GOT3 (cell line): ENCODE measurements at regions not wholly inside any gene's neighbourhood (a gene's known extent, or its start where the extent isn't known, plus 50 kb on each side); places are given as distances from the start of the nearest gene placed in this dataset.
A peak's percentile ranks its signal among the peaks of the same experiment; 100 is the strongest.

ENCODE experiments used
- DNase-seq: peaks from one replicate; lab custom pipeline; 2025; ENCODE audit warnings: mixed read lengths; lab: John Stamatoyannopoulos, UW

DNA sequence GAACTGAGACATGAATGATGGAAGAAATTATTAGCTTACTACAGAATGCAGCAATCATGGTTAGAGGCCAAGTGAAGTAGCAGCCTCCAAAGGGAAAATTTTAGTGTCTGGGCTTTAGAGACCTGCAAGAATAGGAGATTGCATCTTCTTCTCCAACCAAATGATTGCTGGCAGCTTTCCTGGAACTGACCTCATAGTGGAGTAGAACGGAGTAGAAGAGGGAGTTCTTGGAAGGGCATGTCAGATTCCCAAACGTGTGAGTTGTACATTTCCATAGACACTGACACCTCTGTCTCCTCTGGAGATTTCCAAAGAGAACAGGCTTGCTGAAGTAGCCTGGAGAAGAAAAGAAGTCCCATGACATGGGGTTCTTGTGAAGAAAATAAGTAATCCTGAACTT is 169.8 kb upstream of the ERBB4 start:
- no peak for DNase-seq

DNA sequence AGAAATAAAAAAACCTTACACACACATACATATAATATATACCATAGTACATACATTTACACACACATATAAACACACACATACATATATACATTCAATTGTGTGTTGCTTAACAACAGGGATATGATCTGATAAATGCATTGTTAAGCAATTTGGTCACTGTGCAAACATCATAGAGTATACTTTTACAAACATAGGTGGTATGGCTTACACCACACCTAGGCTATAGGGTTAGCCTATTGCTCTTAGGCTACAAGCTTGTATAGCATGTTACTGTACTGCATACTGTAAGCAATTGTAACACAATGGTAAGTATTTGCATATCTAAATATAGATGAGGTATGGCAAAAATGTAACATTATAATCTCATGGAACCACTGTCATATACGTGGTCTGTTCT is 156.8 kb upstream of the ERBB4 start:
- DNase-seq, result no peak

DNA sequence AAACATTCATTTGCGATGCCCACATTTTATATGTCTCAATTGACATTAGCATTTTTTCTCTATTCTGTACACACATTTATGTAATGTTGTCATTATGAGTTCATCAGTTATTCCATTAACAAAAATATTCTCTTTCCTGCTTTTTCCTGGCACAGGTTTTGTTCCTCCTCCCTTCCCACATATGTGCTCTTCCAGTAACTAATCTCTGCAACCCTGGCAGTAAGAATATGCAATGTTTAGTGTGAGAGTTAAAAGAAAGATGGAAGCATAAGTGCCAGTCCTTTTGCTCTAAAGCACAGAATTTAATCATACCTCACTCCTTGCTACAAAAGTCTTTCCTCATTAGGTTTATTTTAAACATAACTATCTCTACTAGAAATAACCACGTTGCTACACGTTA is 155.8 kb upstream of the ERBB4 start:
- DNase-seq, result no peak

DNA sequence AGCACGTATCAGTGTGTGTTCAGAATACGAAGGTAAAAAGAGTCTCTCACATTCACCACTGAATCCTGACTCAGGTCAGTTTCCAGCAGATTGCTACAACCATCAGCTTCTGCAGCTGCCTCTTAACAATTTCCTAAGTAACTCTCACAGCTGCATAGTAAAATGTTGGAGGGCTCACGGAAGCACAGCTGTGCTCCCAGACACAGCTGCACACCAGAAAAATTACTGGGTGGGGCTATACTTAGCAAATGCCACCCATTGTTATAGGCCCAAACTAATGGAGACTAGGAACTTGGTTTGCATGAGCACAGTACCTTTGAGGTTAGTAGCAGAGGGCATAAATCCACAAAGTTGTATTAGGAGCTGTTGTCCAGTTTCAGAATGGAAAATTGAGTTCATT is 153.9 kb upstream of the ERBB4 start:
- DNase-seq, result no peak

DNA sequence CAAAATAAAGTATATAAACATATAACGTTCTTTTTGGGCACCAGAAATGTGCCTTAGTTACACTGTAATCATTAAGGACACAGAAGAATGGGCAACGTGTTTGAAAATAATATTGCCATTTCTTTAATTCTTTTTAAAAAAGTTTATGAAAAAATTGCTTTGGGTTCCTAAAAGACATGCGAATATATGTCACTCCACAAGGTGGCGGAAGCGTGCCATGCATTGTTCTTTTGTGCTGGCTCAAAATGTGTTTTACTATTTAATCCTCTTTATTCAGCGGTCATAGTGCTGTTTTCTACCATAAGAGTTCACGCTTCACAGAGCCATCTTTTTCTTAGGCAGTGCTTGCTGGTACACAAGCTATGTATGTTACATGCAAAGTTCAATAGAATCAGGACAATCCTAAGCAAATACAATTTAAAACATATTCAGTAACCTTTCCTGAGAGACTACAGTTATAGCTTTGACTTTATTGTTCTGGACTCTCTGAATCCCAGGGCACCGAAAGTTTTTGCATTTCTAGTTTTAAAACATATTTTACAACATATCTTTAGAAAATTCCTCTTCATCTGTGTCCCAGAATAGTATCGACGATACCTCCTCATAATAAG is 147.8 kb upstream of the ERBB4 start:
- DNase-seq, result peak; percentile 6

DNA sequence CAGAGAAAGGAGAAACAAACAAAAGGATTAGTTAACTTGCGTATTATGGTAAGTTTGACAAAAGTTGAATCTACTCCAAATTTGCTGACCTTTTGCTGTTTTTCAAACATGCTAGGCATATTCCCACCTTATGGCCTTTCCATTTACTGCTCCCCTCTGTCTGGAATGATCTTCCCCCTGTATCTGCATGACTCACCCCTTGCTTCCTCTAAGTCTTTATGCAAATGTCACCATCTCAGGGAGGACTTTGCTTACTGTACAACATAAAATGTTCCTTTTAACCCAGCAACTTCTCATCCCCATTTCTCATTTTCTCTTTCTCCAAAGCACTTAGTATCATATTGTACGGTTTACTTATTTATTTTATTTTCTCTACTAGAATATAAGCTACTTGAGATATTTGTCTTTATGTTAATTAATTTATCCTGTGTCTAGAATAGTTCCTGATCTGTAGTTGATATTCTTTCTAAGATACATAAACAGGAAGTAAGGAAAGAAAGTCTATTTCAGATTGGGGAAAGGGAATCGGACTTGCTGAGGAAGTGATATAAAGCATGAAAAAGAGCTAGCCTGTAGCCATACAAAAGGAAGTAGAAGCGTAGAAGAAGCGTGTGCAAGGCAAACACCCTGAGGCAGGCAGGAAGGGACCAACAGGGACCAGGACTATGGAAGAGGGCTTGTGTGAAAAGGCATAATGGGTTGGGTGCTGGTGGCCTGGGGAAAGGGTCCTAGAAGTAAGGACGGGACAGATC is 144.9 kb upstream of the ERBB4 start:
- DNase-seq, result no peak

DNA sequence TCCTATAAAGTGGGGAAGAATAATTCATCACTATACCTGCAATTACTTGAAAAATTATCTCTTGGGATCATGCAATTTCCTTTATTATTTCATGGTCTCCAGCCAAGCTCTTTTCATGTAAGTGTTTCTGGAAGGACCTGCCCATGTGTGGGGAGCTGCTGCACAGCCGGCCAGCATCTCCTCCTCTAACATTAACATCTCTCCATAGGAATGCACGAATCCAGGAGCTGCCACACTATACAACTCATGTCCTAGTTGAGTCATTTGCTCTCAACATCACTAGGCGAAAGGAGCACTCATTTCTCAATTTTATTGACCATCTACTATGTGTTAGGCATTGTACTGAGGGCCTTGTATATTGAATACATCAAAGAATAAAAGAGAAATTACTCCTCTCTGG is 144.3 kb upstream of the ERBB4 start:
- DNase-seq, result no peak

DNA sequence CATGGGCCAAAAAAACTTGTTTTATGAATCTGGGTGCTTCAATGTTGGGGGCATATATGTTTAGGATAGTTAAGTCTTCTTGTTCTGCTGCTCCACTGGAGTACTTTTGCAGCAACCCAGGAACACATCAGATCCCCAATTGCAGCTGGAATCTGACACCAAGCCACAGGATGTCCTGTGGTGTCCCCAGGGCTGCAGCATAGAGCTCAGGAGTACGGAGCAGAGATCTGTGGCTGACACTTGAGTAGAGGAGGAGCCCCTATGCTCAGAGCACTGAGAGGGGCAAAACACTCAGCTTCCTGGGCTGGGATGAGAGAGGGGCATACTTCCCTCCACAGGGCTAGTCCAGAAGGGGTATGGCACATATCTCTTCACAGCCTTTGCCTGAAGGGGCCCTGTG is 138.9 kb upstream of the ERBB4 start:
- no peak for DNase-seq

DNA sequence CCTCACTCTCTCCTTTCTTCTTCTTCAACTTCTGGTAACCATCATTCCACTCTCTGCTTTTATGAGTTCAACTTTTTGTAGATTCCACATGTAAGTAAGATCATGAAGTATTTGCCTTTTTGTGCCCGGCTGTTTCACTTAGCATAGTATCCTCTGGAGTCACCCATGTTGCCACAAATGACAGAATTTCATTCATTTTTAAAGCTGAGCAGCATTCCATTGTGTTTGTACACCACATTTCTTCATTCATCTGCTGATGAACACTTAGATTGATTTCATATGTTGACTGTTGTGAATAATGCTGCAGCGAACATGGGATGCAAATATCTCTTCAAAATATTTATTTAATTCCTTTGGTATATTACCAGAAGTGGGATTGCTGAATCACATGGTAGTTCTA is 133.6 kb upstream of the ERBB4 start:
- DNase-seq, result no peak

DNA sequence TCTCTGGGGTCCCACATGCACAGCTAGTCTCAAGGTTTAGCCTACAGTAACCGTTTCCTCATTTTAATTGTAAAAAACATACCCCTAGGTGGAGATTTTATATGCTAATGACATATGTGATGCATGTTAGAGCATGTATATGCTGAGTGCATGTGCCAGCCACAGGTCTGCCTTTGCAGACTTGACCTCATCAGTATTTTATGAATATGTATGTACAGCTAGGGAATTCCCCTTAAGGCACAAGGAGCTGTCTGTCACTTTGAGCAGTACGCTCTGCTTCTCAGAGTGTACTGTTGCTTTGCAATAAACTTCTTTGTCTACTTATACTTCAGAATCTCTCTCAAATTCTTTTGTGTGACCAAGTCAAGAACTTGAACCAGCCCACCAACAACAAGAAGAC is 131.2 kb upstream of the ERBB4 start:
- DNase-seq, result no peak

DNA sequence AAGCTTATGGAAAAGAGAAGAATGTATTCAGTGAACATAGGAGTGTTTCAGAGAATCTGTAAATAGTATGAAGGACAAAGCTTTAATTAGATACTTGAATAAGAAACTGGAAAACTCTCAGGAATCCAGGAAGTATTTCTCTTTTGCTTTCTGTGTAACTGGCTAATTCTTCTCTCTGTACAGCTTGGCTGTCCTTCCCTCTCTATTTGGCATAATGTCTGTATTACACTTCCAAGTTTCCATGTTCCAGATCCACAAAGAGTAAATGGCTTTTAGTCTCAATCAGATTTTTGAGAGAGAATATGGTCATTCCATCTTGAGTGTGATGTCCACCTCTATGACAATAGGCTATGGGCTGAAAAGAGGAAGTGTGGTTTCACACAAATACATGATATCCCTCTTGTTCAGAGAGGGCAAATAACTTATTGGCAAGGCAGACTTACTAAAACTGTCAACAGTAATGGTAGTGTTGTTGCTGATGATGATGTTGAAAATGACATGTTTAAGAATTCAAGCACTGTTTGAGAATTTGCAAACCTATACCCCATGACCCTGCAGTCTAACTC is 129.2 kb upstream of the ERBB4 start:
- no peak for DNase-seq

DNA sequence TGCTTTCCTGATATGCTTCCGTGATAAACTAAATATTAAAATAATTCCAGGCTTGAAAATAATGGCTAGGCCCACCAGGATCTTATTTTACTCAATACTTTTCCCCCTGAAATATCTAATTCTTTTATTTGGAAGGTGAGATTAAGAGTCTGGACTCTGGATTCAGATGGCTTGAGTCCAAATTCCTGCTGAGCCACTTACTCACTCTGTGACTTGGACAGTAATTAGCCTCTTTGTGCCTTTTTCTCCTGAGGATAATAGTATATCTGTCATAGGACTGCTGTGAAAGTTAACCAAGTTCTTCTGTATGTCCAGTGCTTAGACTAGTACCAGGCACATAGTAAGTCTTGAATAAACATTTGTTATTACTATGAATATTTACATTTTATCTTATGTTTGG is 127.3 kb upstream of the ERBB4 start:
- DNase-seq, result no peak

DNA sequence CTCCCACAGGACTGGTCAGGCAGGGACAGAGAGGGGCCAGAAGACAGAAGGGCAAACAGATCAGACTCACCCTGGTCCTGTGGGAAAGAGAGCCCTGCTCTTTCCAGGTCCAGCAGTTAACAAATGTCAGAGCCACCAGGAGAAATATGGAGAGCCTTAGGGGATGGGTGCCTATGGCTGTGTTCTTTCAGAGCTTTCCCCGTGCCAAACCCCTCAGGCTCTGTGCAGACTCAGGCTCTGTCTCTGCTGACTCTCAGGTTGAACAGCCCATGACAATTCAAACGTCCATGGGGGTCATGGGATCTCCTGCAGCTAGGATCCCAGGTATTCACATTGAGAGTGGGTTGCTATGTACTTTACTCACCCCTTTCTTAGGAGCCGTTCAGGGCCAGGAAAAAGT is 120.8 kb upstream of the ERBB4 start:
- DNase-seq, result no peak

DNA sequence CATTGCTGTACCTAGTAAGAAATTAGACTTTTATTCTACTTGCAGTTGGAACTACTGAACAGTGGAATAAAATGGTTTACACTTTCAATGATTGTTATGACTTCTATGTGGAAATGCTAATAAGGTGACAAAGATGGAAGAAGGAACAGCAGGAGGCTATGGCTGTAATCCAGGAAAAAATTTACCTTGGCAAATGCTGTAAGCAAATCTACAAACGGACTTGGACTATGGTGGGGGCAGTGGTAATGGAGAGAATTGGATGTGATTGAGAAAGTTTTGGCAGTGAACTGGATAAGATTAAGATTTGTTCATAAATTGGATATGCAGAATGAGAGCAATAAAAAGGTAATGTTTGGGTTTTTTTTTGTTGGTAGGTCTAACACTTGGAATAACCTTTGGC is 111.0 kb upstream of the ERBB4 start:
- no peak for DNase-seq

DNA sequence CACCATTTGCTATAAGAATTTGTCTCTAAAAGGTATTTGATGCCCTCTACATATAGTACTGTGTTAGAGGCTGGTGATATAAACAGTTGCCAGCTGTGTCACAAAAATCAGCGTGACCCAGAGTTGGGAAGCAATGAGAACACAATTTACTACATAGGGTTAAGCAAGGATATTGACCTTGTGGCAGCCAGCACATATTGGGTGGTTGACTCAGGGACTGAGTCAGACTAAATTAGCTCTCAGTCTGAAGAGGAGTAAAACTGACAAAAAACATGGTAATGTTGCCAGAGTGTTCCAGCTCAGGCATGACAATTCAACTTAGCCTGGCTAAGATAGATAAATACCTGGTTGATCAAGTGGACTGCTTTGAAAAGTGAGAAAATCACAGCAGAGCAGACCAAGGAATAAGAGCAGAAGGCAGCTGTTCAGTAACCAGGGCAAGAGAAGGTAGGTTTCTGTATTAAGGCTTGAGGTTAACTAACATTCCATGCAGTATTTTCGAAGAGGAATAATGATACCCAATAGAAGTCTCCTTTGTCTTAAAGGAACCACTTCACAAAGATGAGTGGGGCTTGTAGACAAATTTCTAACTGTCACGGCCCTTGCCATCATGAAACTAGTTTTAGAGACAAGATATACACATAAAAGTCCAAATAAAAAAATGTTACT is 108.2 kb upstream of the ERBB4 start:
- peak; percentile 5 for DNase-seq

DNA sequence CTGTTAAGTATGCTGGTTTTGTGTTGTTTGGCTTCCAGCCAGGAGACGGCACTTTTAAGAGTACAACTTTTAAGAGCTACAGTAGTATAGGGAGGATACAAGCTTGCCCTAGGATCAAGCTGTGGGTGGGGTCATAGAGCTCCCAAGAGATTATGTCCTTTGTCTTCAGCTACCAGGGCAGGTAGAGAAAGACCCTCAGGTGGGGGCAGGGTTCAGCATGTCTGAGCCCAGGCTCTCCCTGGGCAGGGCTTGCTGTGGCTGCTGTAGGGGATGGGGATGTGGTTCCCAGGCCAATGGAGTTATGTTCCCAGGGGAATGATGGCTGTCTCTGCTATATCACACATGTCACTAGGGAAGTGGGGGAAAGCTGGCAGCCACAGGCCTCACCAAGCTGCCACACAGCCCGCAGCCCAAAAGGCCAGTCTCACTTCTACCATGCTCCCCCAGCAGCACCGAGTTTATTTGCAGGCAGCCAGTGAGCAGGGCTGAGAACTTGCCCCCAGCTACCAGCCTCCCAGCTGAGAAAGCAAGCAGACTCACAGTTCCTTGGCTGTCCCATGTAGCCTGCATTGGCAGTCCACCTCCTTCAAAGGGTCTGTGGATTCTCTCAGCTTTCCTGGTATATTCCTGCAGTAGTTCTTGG is 105.7 kb upstream of the ERBB4 start:
- DNase-seq, result no peak

DNA sequence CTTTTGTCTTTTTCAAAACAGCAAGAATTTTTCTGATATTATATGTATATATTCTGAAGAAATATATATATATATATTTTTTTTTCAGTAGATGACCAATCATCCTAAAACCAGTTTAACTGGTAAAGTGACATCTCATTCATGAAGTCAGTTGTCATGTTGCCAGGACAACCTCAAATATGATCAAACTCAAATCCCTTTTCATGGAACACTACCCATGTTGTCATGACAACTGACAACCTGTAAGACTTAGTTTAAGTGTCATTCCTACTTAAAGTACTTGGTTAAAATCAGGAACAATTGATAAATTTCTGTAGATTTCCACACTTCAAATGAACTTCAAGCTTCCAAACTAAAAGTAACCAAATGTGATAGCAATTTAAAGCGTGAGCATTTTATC is 101.8 kb upstream of the ERBB4 start:
- no peak for DNase-seq

DNA sequence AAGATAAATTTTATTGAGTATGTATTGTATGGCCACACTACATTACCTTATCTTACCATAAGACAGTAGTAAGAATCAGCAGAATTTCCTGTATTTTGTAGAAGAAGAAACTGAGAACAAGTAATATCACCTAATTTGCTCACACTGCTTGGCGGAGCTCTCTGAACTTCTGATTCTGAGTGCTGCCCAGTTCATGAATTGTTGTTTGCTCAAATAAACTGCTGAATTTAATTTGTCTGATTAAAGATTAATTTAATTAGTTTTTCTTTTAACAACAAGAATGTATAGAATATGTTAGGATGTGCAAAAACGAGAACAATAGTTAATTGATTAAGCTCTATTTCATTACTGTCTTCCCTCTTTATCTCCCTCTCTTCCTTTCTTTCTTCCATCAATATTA is 100.1 kb upstream of the ERBB4 start:
- DNase-seq, result no peak

DNA sequence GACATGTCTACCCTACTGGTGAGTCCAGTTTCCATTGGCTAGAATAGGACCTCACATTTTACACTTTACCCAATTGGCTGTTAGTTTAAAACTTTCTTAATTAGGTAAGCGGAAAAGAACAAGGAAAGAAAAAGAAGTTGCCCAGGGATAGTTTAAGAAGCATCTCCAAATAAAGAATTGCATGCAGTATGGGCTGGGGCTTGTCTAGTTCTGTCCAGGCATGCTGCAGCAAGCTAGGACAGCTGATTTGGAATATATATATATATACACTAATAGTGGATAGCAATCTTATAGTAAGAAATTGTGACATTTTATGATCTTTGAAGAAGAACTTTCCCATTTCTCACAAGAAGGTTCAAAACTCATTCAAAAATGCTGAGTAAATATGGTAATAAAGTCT is 90.0 kb upstream of the ERBB4 start:
- DNase-seq, result no peak

DNA sequence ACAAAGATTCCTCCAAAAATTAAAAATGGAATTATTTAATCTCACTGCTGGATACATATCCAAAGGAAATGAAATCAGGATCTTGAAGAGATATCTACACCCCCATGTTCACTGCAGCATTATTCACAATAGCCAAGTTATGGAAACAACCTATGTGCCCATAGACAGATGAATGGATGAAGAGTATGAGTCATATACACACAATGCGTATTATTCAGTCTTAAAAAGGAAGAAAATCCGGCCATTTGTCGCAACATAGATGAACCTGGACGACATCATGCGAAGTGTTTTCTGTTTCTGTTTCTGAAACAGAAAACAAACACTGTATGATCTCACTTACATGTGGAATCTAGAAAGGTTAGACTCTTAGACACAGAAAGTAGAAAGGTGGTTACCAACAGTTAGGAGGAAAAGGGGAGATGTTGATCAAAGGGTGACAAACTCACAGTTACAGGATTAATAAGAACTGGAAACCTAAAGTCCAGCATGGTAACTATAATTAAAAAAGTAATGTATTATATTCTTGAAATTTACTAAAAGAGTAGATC is 87.8 kb upstream of the ERBB4 start:
- DNase-seq, result no peak

DNA sequence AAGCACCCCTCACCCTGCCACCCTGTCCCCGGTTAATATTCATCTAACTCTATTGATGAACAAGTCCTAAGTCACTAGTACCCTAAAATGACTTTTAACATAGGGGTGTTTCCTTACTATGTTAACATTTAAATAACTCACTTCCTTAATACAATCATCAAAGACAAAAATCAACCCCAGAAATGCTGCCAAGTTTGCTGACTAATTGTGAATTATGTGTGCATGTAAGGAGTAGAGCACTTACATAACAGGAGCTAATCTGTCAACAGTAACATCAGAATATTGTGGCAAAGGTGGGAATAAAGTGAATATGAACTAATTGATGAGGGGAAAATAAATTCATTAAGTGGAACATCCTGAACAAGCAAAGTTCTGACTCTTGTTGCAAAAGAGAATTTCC is 81.4 kb upstream of the ERBB4 start:
- no peak for DNase-seq

DNA sequence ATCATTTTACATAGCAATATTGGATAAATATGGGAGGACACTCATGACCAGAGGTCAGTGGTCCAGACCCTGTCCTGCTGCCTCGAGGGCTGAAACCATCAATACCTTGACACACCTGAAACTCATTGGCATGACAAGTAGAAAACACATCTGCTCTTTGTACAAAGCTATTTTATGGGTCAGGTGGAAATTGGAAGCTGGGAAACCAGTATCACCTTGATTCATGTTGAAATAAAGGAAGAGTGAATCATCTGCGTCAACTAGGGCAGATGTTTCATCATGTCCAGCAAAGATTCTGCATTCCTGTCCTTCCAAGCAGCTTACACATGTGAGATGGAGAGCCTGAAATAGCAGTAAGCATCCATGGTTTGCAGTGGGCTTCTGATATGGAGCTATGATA is 80.0 kb upstream of the ERBB4 start:
- DNase-seq, result no peak
